OCI-LY7 (cell line): ENCODE measurements at regions not wholly inside any gene's neighbourhood (a gene's known extent, or its start where the extent isn't known, plus 50 kb on each side); places are given as distances from the start of the nearest gene placed in this dataset.

Source experiments
- EZH2phosphoT487 ChIP-seq: fragments of 200-600 bp; sonication (generic); IDR thresholded peaks from 2 replicates; pipeline ENCODE4 v1.6.1; 2018; ENCODE audit warnings: low read depth, borderline replicate concordance, mild to moderate bottlenecking, mixed run types, antibody characterized with exemption, low read length, moderate library complexity, mixed read lengths
- TF ChIP-seq, protein P1 (sequence below): fragments of 200-600 bp; sonication (generic); conservative IDR thresholded peaks from 2 replicates; pipeline ENCODE4 v1.5.1; 2014; ENCODE audit warnings: mild to moderate bottlenecking, antibody characterized with exemption, low read length, moderate library complexity, mixed read lengths

DNA sequence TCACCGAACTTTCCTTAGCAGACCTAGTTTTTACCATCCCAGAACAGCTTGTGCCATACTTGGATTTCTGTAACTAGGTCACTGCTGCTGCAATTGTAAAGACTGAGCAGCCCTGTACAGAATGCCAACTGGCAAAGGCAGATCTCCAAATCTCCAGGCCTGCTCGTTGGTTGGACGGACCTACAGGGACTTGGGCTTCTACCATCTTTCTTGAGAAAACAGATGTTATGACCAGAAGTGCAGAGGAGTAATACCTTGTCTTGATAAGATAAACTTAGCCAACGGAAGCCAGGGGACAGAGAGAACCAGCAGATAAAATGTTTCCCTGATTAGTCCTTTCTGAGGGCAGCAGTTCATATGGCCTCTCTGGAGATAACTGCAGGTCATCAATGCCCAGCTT, 304.1 kb downstream of the RFPL4B start:
- TF ChIP-seq, protein P1, sequence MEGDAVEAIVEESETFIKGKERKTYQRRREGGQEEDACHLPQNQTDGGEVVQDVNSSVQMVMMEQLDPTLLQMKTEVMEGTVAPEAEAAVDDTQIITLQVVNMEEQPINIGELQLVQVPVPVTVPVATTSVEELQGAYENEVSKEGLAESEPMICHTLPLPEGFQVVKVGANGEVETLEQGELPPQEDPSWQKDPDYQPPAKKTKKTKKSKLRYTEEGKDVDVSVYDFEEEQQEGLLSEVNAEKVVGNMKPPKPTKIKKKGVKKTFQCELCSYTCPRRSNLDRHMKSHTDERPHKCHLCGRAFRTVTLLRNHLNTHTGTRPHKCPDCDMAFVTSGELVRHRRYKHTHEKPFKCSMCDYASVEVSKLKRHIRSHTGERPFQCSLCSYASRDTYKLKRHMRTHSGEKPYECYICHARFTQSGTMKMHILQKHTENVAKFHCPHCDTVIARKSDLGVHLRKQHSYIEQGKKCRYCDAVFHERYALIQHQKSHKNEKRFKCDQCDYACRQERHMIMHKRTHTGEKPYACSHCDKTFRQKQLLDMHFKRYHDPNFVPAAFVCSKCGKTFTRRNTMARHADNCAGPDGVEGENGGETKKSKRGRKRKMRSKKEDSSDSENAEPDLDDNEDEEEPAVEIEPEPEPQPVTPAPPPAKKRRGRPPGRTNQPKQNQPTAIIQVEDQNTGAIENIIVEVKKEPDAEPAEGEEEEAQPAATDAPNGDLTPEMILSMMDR, result no peak
- no peak for TF ChIP-seq EZH2phosphoT487
